ENCODE measurements at regions not wholly inside any gene's neighbourhood (a gene's known extent, or its start where the extent isn't known, plus 50 kb on each side); places are given as distances from the start of the nearest gene placed in this dataset.

DNA sequence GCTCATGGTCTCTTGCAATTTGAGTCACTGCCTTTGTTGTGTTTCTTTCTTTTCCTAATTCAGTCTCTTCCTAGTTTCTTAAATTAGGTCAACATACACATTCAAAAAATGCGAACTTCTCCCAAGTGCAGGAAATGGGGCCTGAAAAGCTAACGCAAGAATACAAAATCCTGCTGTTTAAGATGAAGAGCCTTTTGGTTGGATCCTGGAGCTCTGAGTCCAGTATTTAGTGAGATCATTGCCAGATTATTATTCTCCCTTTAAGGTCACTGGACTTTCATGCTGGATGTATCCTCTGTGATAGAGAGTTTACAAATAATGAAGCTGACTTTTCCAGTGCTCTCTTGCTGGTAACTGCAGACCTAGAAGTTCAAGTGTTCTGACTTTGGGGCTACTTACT, 401.9 kb upstream of the MKI67 start:
- TF ChIP-seq, protein P1, sequence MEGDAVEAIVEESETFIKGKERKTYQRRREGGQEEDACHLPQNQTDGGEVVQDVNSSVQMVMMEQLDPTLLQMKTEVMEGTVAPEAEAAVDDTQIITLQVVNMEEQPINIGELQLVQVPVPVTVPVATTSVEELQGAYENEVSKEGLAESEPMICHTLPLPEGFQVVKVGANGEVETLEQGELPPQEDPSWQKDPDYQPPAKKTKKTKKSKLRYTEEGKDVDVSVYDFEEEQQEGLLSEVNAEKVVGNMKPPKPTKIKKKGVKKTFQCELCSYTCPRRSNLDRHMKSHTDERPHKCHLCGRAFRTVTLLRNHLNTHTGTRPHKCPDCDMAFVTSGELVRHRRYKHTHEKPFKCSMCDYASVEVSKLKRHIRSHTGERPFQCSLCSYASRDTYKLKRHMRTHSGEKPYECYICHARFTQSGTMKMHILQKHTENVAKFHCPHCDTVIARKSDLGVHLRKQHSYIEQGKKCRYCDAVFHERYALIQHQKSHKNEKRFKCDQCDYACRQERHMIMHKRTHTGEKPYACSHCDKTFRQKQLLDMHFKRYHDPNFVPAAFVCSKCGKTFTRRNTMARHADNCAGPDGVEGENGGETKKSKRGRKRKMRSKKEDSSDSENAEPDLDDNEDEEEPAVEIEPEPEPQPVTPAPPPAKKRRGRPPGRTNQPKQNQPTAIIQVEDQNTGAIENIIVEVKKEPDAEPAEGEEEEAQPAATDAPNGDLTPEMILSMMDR (IDR thresholded peaks at IDR 0.05; ENCODE audit: extremely low read depth, missing control alignments) = no peak

GRCh38 chr10:128528781-128529180, 402.6 kb upstream of the MKI67 start:
- no peak for DNase-seq (ENCODE audit: low spot score)
- TF ChIP-seq, protein P1 (IDR thresholded peaks at IDR 0.05; ENCODE audit: extremely low read depth, missing control alignments) = no peak

More for the DNA sequence above, 401.9 kb upstream of the MKI67 start:
- no peak for DNase-seq (ENCODE audit: low spot score)

GRCh38 chr10:128529225-128529624, 403.0 kb upstream of the MKI67 start:
- no peak for DNase-seq (ENCODE audit: low spot score)
- TF ChIP-seq, protein P1 (IDR thresholded peaks at IDR 0.05; ENCODE audit: extremely low read depth, missing control alignments) = no peak

DNA sequence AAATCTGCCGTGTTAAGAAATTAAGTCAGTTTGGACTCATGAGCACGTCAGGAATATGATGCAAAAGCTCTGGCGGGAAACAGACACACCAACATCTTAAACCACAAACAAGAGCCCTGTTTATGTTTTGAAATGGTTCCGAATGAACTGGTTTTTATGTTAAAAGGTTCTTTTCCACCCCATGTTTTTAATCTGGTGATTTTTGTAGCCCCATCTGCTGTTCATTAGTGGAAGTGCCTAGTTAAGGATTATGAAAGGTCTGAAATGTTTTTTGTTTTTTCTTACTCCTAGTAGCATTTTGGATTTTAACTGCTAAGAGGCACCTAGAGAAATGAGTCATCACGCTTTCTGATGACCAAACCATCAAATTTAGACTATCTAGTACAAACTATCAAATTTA, 404.1 kb upstream of the MKI67 start:
- no peak for DNase-seq (ENCODE audit: low spot score)
- TF ChIP-seq, protein P1 (IDR thresholded peaks at IDR 0.05; ENCODE audit: extremely low read depth, missing control alignments) = peak; percentile 40

DNA sequence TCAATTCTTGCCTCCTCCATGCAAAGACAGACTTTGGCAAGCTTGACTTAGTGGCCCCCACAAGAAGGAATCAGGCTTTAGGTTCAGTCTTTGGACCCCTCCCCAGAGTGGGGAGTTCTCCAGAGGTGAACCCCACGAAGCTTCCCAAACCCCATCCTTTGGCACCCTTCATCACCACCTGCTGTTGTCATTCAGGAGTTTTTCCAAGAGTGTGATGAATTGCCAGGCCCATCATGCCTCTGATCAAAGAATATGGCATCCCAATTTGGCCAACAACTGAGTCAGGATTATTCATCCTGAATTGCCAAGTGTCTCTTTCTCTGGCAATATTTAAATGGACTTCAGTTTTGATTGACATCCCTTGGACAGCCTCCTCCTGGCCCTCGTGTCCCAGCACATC, 404.7 kb upstream of the MKI67 start:
- DNase-seq (ENCODE audit: low spot score) = no peak
- TF ChIP-seq, protein P1 (IDR thresholded peaks at IDR 0.05; ENCODE audit: extremely low read depth, missing control alignments) = no peak

- TF ChIP-seq, protein P1 (IDR thresholded peaks at IDR 0.05; ENCODE audit: extremely low read depth, missing control alignments) = no peak
- no peak for DNase-seq (ENCODE audit: low spot score)
Measured at GRCh38 chr10:128534686-128535085, 408.5 kb upstream of the MKI67 start.

- TF ChIP-seq, protein P1 (IDR thresholded peaks at IDR 0.05; ENCODE audit: extremely low read depth, missing control alignments) = no peak
- no peak for DNase-seq (ENCODE audit: low spot score)
Measured at GRCh38 chr10:128536259-128536658, 410.0 kb upstream of the MKI67 start.
